ENCODE measurements at regions not wholly inside any gene's neighbourhood (a gene's known extent, or its start where the extent isn't known, plus 50 kb on each side); places are given as distances from the start of the nearest gene placed in this dataset.

DNA sequence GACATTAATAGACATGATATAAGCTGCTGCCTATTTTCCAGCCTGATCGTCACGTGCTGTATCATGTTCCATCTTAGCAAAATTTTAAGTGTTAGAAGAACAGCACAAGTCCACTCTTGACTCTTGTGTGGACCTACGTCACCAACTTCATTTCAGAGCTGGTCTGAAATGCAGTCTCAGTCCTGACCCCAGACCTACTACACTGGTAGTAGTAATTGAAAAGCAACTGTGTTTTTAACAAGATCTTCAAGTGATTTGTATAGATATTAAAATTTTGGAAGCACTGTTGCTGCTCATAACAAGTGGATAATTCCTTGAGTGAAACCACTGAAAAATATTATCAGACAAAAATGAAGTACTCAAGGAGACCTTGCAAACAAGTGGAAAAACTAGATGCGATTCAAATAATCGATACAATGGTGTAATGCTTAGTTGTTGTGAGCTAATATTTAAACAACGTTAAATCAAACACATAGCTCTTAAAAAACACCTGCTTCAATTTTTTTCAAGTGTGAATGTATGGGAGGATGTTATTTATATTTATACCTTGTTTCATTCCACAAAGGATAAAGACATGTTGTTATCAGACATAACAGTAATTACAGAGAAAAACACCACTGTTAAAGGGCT, 110.9 kb upstream of the JAG1 start:
- Histone ChIP-seq H3K27ac (no peak overlapping the region), H3K27me3 (no peaks in the 10 kb centered on the region), H3K4me1 (peaks cover 0 to 14% (median 7%) of the 10 kb centered on the region in 3 donors), H3K36me3 (no peaks in the 10 kb centered on the region), H3K4me3 (no peak overlapping the region), H3K9me3 (no peaks in the 10 kb centered on the region)
- 59 to 67% methylated on average over 6 of the region's 6 CpGs for WGBS, 2 donors
- intact Hi-C loops (cut with DNase I): no loop called here
- DNase-seq: no peak
- TF ChIP-seq CTCF (IDR thresholded peaks at IDR 0.05) (no peak), POLR2A (IDR thresholded peaks at IDR 0.05) (no peak)

DNA sequence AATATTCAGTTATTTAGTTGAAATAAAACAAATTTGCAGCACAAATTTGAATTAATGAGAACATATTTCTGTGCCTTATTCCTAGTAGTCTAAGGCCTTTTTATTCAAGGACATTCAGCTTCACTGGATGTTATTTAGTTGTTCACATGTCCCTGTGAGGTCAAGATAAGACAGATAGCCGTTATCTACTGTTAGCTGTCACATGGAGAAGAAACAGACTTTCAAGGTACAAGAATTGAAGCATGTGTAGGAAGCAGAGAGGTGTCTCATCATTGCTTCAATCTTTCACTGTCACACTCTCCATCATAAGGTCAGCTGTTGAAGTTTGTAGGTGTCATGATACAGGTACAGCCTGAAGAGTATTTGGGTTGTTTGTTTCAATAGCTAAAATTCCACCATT, 112.9 kb upstream of the JAG1 start:
- WGBS, 2 donors: 65 to 77% methylated on average over 1 of the region's 1 CpG
- Histone ChIP-seq H3K4me1 (peaks cover 0 to 23% (median 7%) of the 10 kb centered on the region in 3 donors), H3K36me3 (no peaks in the 10 kb centered on the region), H3K9me3 (no peaks in the 10 kb centered on the region), H3K27ac (no peak overlapping the region), H3K4me3 (no peak overlapping the region), H3K27me3 (no peaks in the 10 kb centered on the region)
- no peak for TF ChIP-seq CTCF (IDR thresholded peaks at IDR 0.05)
- TF ChIP-seq POLR2A (IDR thresholded peaks at IDR 0.05): no peak
- DNase-seq: no peak
- intact Hi-C loops (cut with DNase I): no loop called here

DNA sequence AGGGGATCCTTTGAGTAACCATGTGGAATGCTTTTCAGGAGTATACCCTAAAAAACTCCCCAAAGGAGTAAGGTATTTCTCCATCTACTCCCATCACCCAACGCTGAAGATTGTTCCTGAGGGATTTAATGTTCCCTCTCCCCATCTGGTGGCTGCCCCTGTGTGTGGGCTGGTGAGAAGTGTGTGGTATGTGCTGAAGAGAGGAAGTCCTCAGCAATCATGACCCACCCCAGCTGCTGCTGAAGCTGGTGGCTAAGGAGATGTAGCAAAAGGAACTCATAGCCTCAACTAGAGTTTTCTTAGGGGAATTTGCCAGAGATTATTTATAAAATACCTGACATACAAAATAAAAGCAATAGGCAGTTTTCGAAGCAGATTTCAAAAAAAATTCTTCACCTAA, 114.3 kb upstream of the JAG1 start:
- intact Hi-C loops (cut with DNase I): no loop called here
- WGBS, 2 donors: 70 to 88% methylated on average over 2 of the region's 2 CpGs
- H3K27ac ChIP-seq: no peak overlapping the region

DNA sequence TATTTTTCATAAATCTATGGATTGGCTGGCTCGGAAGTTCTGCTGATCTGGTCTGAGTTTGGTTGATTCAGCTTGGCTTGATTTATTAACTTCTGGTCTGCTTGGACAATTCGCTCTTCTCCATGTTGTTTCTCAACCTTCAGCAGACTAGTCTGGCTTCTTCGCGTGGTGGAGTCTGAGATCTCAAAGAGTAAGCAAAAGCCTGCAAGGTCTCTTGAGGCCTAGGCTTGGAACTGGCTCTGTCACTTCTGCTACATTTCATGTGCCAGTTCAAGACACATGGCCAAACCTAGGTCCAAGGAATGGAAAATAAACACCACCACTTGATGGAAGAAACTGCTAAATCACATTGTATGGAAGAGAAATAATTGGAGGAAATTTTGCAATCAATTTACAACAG, 115.1 kb upstream of the JAG1 start:
- H3K27ac ChIP-seq: no peak overlapping the region
- DNase-seq: no peak
- intact Hi-C loops (cut with DNase I): no loop called here

More for the DNA sequence above, 114.3 kb upstream of the JAG1 start:
- Histone ChIP-seq H3K4me3 (no peak overlapping the region), H3K27me3 (no peaks in the 10 kb centered on the region), H3K36me3 (no peaks in the 10 kb centered on the region), H3K9me3 (no peaks in the 10 kb centered on the region), H3K4me1 (peaks cover 0 to 36% (median 7%) of the 10 kb centered on the region in 3 donors)
- no peak for DNase-seq
- TF ChIP-seq CTCF (IDR thresholded peaks at IDR 0.05): no peak
- no peak for TF ChIP-seq POLR2A (IDR thresholded peaks at IDR 0.05)

GRCh38 chr20:10789386-10789785, 115.6 kb upstream of the JAG1 start:
- Histone ChIP-seq H3K9me3 (no peaks in the 10 kb centered on the region), H3K27me3 (no peaks in the 10 kb centered on the region), H3K4me3 (no peak overlapping the region), H3K4me1 (peaks cover 0 to 36% (median 2%) of the 10 kb centered on the region in 3 donors), H3K36me3 (no peaks in the 10 kb centered on the region), H3K27ac (no peak overlapping the region)
- TF ChIP-seq CTCF (IDR thresholded peaks at IDR 0.05) (no peak), POLR2A (IDR thresholded peaks at IDR 0.05) (no peak)
- no peak for DNase-seq
- WGBS, 2 donors: 73 to 88% methylated on average over 1 of the region's 1 CpG
- intact Hi-C loops (cut with DNase I): no loop called here

More for the DNA sequence above, 115.1 kb upstream of the JAG1 start:
- H3K27me3 ChIP-seq: no peaks in the 10 kb centered on the region
- no peak for TF ChIP-seq CTCF (IDR thresholded peaks at IDR 0.05)
- TF ChIP-seq POLR2A (IDR thresholded peaks at IDR 0.05): no peak
- no peak overlapping the region for H3K4me3 ChIP-seq
- WGBS, 2 donors: 95 to 100% methylated on average over 4 of the region's 4 CpGs
- peaks cover 0 to 36% (median 7%) of the 10 kb centered on the region in 3 donors for H3K4me1 ChIP-seq
- H3K9me3 ChIP-seq: no peaks in the 10 kb centered on the region
- no peaks in the 10 kb centered on the region for H3K36me3 ChIP-seq
